H1 (cell line): ENCODE measurements at regions not wholly inside any gene's neighbourhood (a gene's known extent, or its start where the extent isn't known, plus 50 kb on each side); places are given as distances from the start of the nearest gene placed in this dataset.

ENCODE experiments used
- CTCF ChIA-PET: fragments of 300-600 bp; sonication (Branson Sonifier 250); formaldehyde crosslinking; loops from one replicate; lab custom pipeline; 2021; ENCODE audit not compliant: partially characterized antibody; lab: Charles Lee
- POLR2A ChIA-PET: fragments of 300-600 bp; sonication (Branson Sonifier 250); formaldehyde crosslinking; loops from one replicate; lab custom pipeline; 2021; ENCODE audit warnings: inconsistent platforms; ENCODE audit not compliant: partially characterized antibody; lab: Charles Lee
- DNase-seq, 2 experiments: peaks; one replicate each; pipeline versions ENCODE4 v3.0.0 to v3.0.0-alpha.2; 2010 to 2022; ENCODE audit warnings: low spot score in 2 of 2, low read depth in 1 of 2, mixed read lengths in 1 of 2
- FAIRE-seq: peaks from 2 replicates; lab custom pipeline; 2011; peaks lifted over from hg19 to GRCh38; lab: Jason Lieb, UNC
- H2AFZ ChIP-seq: 2 replicates; pipeline ENCODE4 v1.8.1; 2012; ENCODE audit warnings: low read length, inconsistent platforms
- H2AK5ac ChIP-seq: 2 replicates; pipeline ENCODE4 v1.6.1; 2013; ENCODE audit warnings: low read depth, low read length
- H2BK120ac ChIP-seq: replicated peaks from 2 replicates; pipeline ENCODE3; 2013; ENCODE audit warnings: low read depth, low read length, inconsistent platforms
- H2BK12ac ChIP-seq: 2 replicates; pipeline ENCODE4 v1.6.1; 2013; ENCODE audit warnings: low read depth, low read length
- H2BK15ac ChIP-seq: 2 replicates; pipeline ENCODE4 v1.6.1; 2013; ENCODE audit warnings: low read length
- H2BK20ac ChIP-seq: 2 replicates; pipeline ENCODE4 v1.6.1; 2013; ENCODE audit warnings: low read length
- H2BK5ac ChIP-seq: 2 replicates; pipeline ENCODE4 v1.6.1; 2013; ENCODE audit warnings: low read depth, low read length
- H3K14ac ChIP-seq: 2 replicates; pipeline ENCODE4 v1.6.1; 2013; ENCODE audit warnings: inconsistent platforms; ENCODE audit not compliant: insufficient read length
- H3K18ac ChIP-seq: 2 replicates; pipeline ENCODE4 v1.6.1; 2013; ENCODE audit warnings: low read length; ENCODE audit errors: extremely low read depth
- H3K23ac ChIP-seq: 2 replicates; pipeline ENCODE4 v1.6.1; 2013; ENCODE audit warnings: inconsistent platforms; ENCODE audit not compliant: insufficient read length
- H3K23me2 ChIP-seq: 2 replicates; pipeline ENCODE4 v1.6.1; 2013; ENCODE audit warnings: low read depth, low read length
- H3K27ac ChIP-seq: 2 replicates; pipeline ENCODE4 v1.6.1; 2011; ENCODE audit warnings: low read depth, low read length, inconsistent platforms
- H3K27me3 ChIP-seq, 4 experiments: replicated peaks in 1 of 4; 1 replicate in 1 of 4; 2 replicates in 3 of 4; pipeline versions ENCODE4 v1.6.1 to v1.8.1; 2011 to 2013; ENCODE audit warnings: low read length in 3 of 4, mild to moderate bottlenecking in 3 of 4, inconsistent platforms in 2 of 4, mixed read lengths in 2 of 4, moderate library complexity in 1 of 4; ENCODE audit not compliant: control insufficient read depth in 3 of 4, insufficient read depth in 3 of 4; ENCODE audit errors: extremely low read depth in 1 of 4
- H3K36me3 ChIP-seq, 4 experiments: 2 replicates each; pipeline versions ENCODE4 v1.6.1 to v1.8.1; 2011 to 2013; ENCODE audit warnings: mild to moderate bottlenecking in 4 of 4, low read length in 3 of 4, moderate library complexity in 2 of 4, control low read depth in 1 of 4, inconsistent platforms in 1 of 4; ENCODE audit not compliant: insufficient read depth in 4 of 4, control insufficient read depth in 2 of 4
- H3K4ac ChIP-seq: replicated peaks from 2 replicates; pipeline ENCODE3; 2013; ENCODE audit warnings: low read length, low read depth, mixed read lengths, inconsistent platforms; ENCODE audit not compliant: insufficient read length
- H3K4me1 ChIP-seq, 4 experiments: replicated peaks in 1 of 4; 1 replicate in 1 of 4; 2 replicates in 3 of 4; pipeline versions ENCODE4 v1.6.1 to v1.8.1; 2011 to 2013; ENCODE audit warnings: low read length in 3 of 4, inconsistent platforms in 2 of 4, mixed read lengths in 1 of 4; ENCODE audit not compliant: insufficient read depth in 4 of 4, control insufficient read depth in 3 of 4
- H3K4me2 ChIP-seq, 2 experiments: 2 replicates each; pipeline versions ENCODE4 v1.6.1 to v1.8.1; 2011 to 2013; ENCODE audit warnings: low read depth in 2 of 2, low read length in 2 of 2, control low read depth in 1 of 2, inconsistent platforms in 1 of 2, mild to moderate bottlenecking in 1 of 2; ENCODE audit not compliant: insufficient read depth in 1 of 2
- H3K4me3 ChIP-seq, 4 experiments: fragments of 200-600, 300-600 bp in 1 of 4; sonication (generic), shearing (Covaris generic), sonication (Bioruptor Twin) in 1 of 4; 2 replicates each; pipeline versions ENCODE4 v1.5.1 to v1.8.1; 2011 to 2016; ENCODE audit warnings: low read length in 4 of 4, low read depth in 3 of 4, control low read depth in 2 of 4, inconsistent platforms in 2 of 4, mild to moderate bottlenecking in 2 of 4, mixed read lengths in 1 of 4, moderate library complexity in 1 of 4; ENCODE audit not compliant: insufficient read depth in 2 of 4; ENCODE audit errors: extremely low read depth in 1 of 4
- H3K56ac ChIP-seq: replicated peaks from 2 replicates; pipeline ENCODE3; 2013; ENCODE audit warnings: low read depth, mild to moderate bottlenecking, mixed read lengths, low read length, inconsistent platforms; ENCODE audit not compliant: insufficient read length
- H3K79me1 ChIP-seq: 2 replicates; pipeline ENCODE4 v1.6.1; 2013; ENCODE audit warnings: low read depth, low read length, control low read depth
- H3K79me2 ChIP-seq, 2 experiments: 2 replicates each; pipeline versions ENCODE4 v1.6.1 to v1.8.1; 2012 to 2013; ENCODE audit warnings: low read length in 2 of 2, mild to moderate bottlenecking in 2 of 2, inconsistent platforms in 1 of 2; ENCODE audit not compliant: insufficient read depth in 2 of 2, control insufficient read depth in 1 of 2
- H3K9ac ChIP-seq, 4 experiments: replicated peaks in 1 of 4; 1 replicate in 1 of 4; 2 replicates in 3 of 4; pipeline versions ENCODE4 v1.6.1 to v1.8.1; 2011 to 2013; ENCODE audit warnings: low read depth in 3 of 4, low read length in 3 of 4, control low read depth in 2 of 4, mild to moderate bottlenecking in 2 of 4, moderate library complexity in 2 of 4, inconsistent platforms in 1 of 4; ENCODE audit errors: extremely low read depth in 1 of 4
- H3K9me3 ChIP-seq, 2 experiments: 2 replicates each; pipeline versions ENCODE4 v1.6.1 to v1.8.1; 2012 to 2013; ENCODE audit warnings: mild to moderate bottlenecking in 2 of 2, moderate library complexity in 2 of 2, control low read depth in 1 of 2, inconsistent platforms in 1 of 2, low read depth in 1 of 2, low read length in 1 of 2, mixed read lengths in 1 of 2; ENCODE audit not compliant: insufficient read depth in 2 of 2
- H4K20me1 ChIP-seq, 2 experiments: replicated peaks in 1 of 2; 2 replicates each; pipeline versions ENCODE3 to v1.8.1; 2011 to 2013; ENCODE audit warnings: inconsistent platforms in 2 of 2, low read length in 2 of 2, mild to moderate bottlenecking in 1 of 2; ENCODE audit not compliant: insufficient read depth in 2 of 2, control insufficient read depth in 1 of 2
- H4K5ac ChIP-seq: 2 replicates; pipeline ENCODE4 v1.6.1; 2013; ENCODE audit warnings: low read length, low read depth, mixed read lengths, inconsistent platforms; ENCODE audit not compliant: insufficient read length
- H4K8ac ChIP-seq: 2 replicates; pipeline ENCODE4 v1.8.0; 2013; ENCODE audit warnings: mild to moderate bottlenecking, moderate library complexity, low read length, inconsistent platforms; ENCODE audit not compliant: insufficient read depth; ENCODE audit errors: extremely low read depth
- H4K91ac ChIP-seq: replicated peaks from 2 replicates; pipeline ENCODE3; 2013; ENCODE audit warnings: low read length, mixed read lengths, inconsistent platforms; ENCODE audit not compliant: insufficient read length
- CEBPB ChIP-seq: IDR thresholded peaks from 2 replicates; pipeline ENCODE4 v1.6.1; 2012; ENCODE audit warnings: low read depth, low read length
- CHD1 ChIP-seq: IDR thresholded peaks from 2 replicates; pipeline ENCODE4 v1.6.1; 2012; ENCODE audit warnings: low read depth, low read length, improper control_type of control experiment
- GABPA ChIP-seq: IDR thresholded peaks from 2 replicates; pipeline ENCODE4 v1.6.1; 2011; ENCODE audit warnings: mild to moderate bottlenecking, low read length, moderate library complexity, borderline replicate concordance; ENCODE audit not compliant: insufficient read depth
- HDAC2 ChIP-seq, 2 experiments: fragments of 300-600 bp in 1 of 2; sonication (generic) in 1 of 2; IDR thresholded peaks; 2 replicates each; pipeline ENCODE4 v1.6.1; 2011 to 2012; ENCODE audit warnings: low read depth in 2 of 2, low read length in 2 of 2, mild to moderate bottlenecking in 2 of 2, moderate library complexity in 2 of 2, borderline replicate concordance in 1 of 2, inconsistent platforms in 1 of 2
- HDAC6 ChIP-seq: IDR thresholded peaks from one replicate; pipeline ENCODE4 v1.7.1; 2012; ENCODE audit warnings: low read depth, mild to moderate bottlenecking, inconsistent platforms, low read length, moderate library complexity
- KDM1A ChIP-seq: fragments of 200-600, 300-600 bp; sonication (generic); IDR thresholded peaks from 2 replicates; pipeline ENCODE4 v1.7.1; 2016; ENCODE audit warnings: mild to moderate bottlenecking, low read length, borderline replicate concordance
- MAFK ChIP-seq: IDR thresholded peaks from 2 replicates; pipeline ENCODE4 v1.6.1; 2012; ENCODE audit warnings: low read depth, mild to moderate bottlenecking, improper control_type of control experiment, low read length
- POU5F1 ChIP-seq: IDR thresholded peaks from 2 replicates; pipeline ENCODE4 v1.6.1; 2011; ENCODE audit warnings: low read depth, mild to moderate bottlenecking, low read length, moderate library complexity
- RFX5 ChIP-seq: IDR thresholded peaks from 2 replicates; pipeline ENCODE4 v1.6.1; 2011; ENCODE audit warnings: low read depth, low read length, improper control_type of control experiment, borderline replicate concordance
- SIRT6 ChIP-seq: IDR thresholded peaks from one replicate; pipeline ENCODE4 v1.7.1; 2012; ENCODE audit warnings: low read length, inconsistent platforms
- SRF ChIP-seq: IDR thresholded peaks from 2 replicates; pipeline ENCODE4 v1.6.1; 2011; ENCODE audit warnings: mild to moderate bottlenecking, low read depth, low read length, moderate library complexity
- TAF1 ChIP-seq: IDR thresholded peaks from 2 replicates; pipeline ENCODE4 v1.6.1; 2011; ENCODE audit warnings: mild to moderate bottlenecking, low read depth, low read length
- WGBS, 2 experiments: shearing (Covaris generic) in 1 of 2; methylation state at CpG; one replicate each; pipeline versions ENCODE4 v1.1.6 to v1.1.7; 2013 to 2015; ENCODE audit warnings: low lambda C conversion rate in 2 of 2, mixed read lengths in 2 of 2, inconsistent platforms in 1 of 2, low coverage in 1 of 2, missing lambda C conversion rate in 1 of 2; ENCODE audit not compliant: insufficient replicate concordance in 2 of 2, insufficient coverage in 1 of 2, insufficient read length in 1 of 2; ENCODE audit errors: extremely low coverage in 1 of 2, missing lambda C conversion rate in 1 of 2; 5-methylcytosine and 5-hydroxymethylcytosine counted together

DNA sequence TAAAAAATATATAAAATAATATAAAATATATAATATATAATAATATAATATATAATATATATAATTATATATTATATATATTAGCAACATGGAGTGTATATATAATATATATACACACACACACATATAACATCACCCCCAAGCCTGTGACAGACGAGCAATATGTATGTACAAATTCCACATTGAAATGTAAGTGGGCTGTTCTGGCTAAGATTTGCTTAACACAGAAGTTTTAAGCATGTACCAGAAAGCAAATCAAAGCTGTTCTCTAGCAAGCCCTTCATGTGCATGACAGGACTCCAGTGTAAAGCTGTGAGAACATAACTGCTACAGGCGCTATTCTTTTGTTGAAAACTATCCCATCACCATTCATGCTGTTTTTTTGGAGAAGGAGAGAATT, 261.7 kb upstream of the TNP1 start:
- WGBS, 2 experiments: 95% methylated on average over 2 of the region's 2 CpGs; no CpG with 5 or more reads in 1 of the 2 experiments
- H2BK120ac ChIP-seq: no peak overlapping the region
- H3K23ac ChIP-seq: no peak overlapping the region
- H3K9ac ChIP-seq: no peak overlapping the region
- no peak for DNase-seq
- no peak overlapping the region for H3K4me3 ChIP-seq
- H4K91ac ChIP-seq: no peak overlapping the region
- no peak overlapping the region for H2BK12ac ChIP-seq
- H3K27ac ChIP-seq: no peak overlapping the region
- H3K56ac ChIP-seq: no peak overlapping the region
- H2BK20ac ChIP-seq: no peak overlapping the region
- no peak for FAIRE-seq
- no peak overlapping the region for H4K8ac ChIP-seq
- no peak overlapping the region for H2AK5ac ChIP-seq
- H3K14ac ChIP-seq: no peak overlapping the region
- H3K27me3 ChIP-seq: no peaks in the 10 kb centered on the region
- no peaks in the 10 kb centered on the region for H4K20me1 ChIP-seq
- no peak overlapping the region for H2BK15ac ChIP-seq
- H2BK5ac ChIP-seq: no peak overlapping the region
- POLR2A ChIA-PET: no interaction called here
- H2AFZ ChIP-seq: no peak overlapping the region
- H3K9me3 ChIP-seq: no peaks in the 10 kb centered on the region
- H4K5ac ChIP-seq: no peak overlapping the region
- H3K4me2 ChIP-seq: no peak overlapping the region
- no peaks in the 10 kb centered on the region for H3K36me3 ChIP-seq
- no peak overlapping the region for H3K18ac ChIP-seq
- H3K4ac ChIP-seq: no peak overlapping the region
- TF ChIP-seq CHD1: no peak
- TF ChIP-seq MAFK: no peak
- no peak for TF ChIP-seq TAF1
- no peak for TF ChIP-seq GABPA
- no peak for TF ChIP-seq SRF
- TF ChIP-seq CEBPB: no peak
- no peak for TF ChIP-seq HDAC6
- no peak for TF ChIP-seq RFX5
- TF ChIP-seq SIRT6: no peak
- no peak for TF ChIP-seq POU5F1
- TF ChIP-seq KDM1A: no peak
- no peak for TF ChIP-seq HDAC2 (IDR thresholded peaks at IDR 0.05; ENCODE audit: borderline replicate concordance in 1 of 2, low read depth in 2 of 2, low read length in 2 of 2)
- TF ChIP-seq, all 59 proteins: peak for 0
- Histone ChIP-seq H3K79me1 (no peaks in the 10 kb centered on the region), H3K23me2 (no peaks in the 10 kb centered on the region; the same call in 1 of the 2 replicates), H3K79me2 (no peaks in the 10 kb centered on the region), H3K4me1 (no peaks in the 10 kb centered on the region)
- CTCF ChIA-PET: interaction anchor here (0.7 to 1.3 kb wide), 2 partner anchors 16 to 346 kb away, joined by 3 read pairs; no protein-coding TSS in a partner anchor
